Fibroblast of lung (primary cell): ENCODE measurements at regions not wholly inside any gene's neighbourhood (a gene's known extent, or its start where the extent isn't known, plus 50 kb on each side); places are given as distances from the start of the nearest gene placed in this dataset.

Experiments
- DNase-seq, 2 donors: peaks; one replicate each; pipeline versions ENCODE4 v3.0.0 to v3.0.0-alpha.2; 2010; ENCODE audit warnings: low read depth in 2 of 2
- H2AFZ ChIP-seq: 2 replicates; pipeline ENCODE4 v1.5.1; 2012; ENCODE audit warnings: low read length, control low read depth, inconsistent platforms
- H3K27ac ChIP-seq: 2 replicates; pipeline ENCODE4 v1.5.1; 2011; ENCODE audit warnings: low read length, control low read depth; ENCODE audit not compliant: insufficient read depth
- H3K27me3 ChIP-seq: 2 replicates; pipeline ENCODE4 v1.5.1; 2011; ENCODE audit warnings: mild to moderate bottlenecking, low read length; ENCODE audit not compliant: control insufficient read depth, insufficient read depth
- H3K36me3 ChIP-seq: 2 replicates; pipeline ENCODE4 v1.5.1; 2011; ENCODE audit warnings: low read length; ENCODE audit not compliant: control insufficient read depth, insufficient read depth
- H3K4me1 ChIP-seq: 2 replicates; pipeline ENCODE4 v1.5.1; 2011; ENCODE audit warnings: low read length; ENCODE audit not compliant: control insufficient read depth, insufficient read depth; ENCODE audit errors: extremely low read depth
- H3K4me2 ChIP-seq: 2 replicates; pipeline ENCODE4 v1.5.1; 2011; ENCODE audit warnings: low read length, control low read depth; ENCODE audit not compliant: insufficient read depth; ENCODE audit errors: extremely low read depth
- H3K4me3 ChIP-seq, 4 experiments: fragments of 200-600 bp in 1 of 4; sonication (generic) in 1 of 4; replicated peaks in 1 of 4; 2 replicates each; pipeline ENCODE4 v1.5.1; 2011 to 2016; ENCODE audit warnings: low read length in 4 of 4, low read depth in 3 of 4, mild to moderate bottlenecking in 3 of 4, control low read depth in 2 of 4, inconsistent platforms in 1 of 4, mixed read lengths in 1 of 4; ENCODE audit not compliant: insufficient read depth in 1 of 4; ENCODE audit errors: control extremely low read depth in 1 of 4
- H3K79me2 ChIP-seq: 2 replicates; pipeline ENCODE4 v1.5.1; 2012; ENCODE audit warnings: mild to moderate bottlenecking, low read length, inconsistent platforms; ENCODE audit not compliant: control insufficient read depth, insufficient read depth
- H3K9ac ChIP-seq: 2 replicates; pipeline ENCODE4 v1.5.1; 2011; ENCODE audit warnings: mild to moderate bottlenecking, low read length, control low read depth; ENCODE audit not compliant: insufficient read depth
- H3K9me3 ChIP-seq: 2 replicates; pipeline ENCODE4 v1.5.1; 2012; ENCODE audit warnings: low read depth, low read length; ENCODE audit not compliant: control insufficient read depth, insufficient read depth
- H4K20me1 ChIP-seq: 2 replicates; pipeline ENCODE4 v1.5.1; 2011; ENCODE audit warnings: low read length; ENCODE audit not compliant: control insufficient read depth, insufficient read depth; ENCODE audit errors: extremely low read depth
- EZH2 ChIP-seq: IDR thresholded peaks from 2 replicates; pipeline ENCODE4 v1.5.1; 2012; ENCODE audit warnings: low read length, control low read depth, mild to moderate bottlenecking; ENCODE audit errors: missing control alignments
- TF ChIP-seq, protein P1 (sequence below), 2 donors: IDR thresholded peaks in 1 of 2; conservative IDR thresholded peaks in 1 of 2; 1 replicate in 1 of 2; 2 replicates in 1 of 2; pipeline ENCODE4 v1.5.1; 2011 to 2012; ENCODE audit warnings: low read length in 2 of 2, control low read depth in 1 of 2, inconsistent platforms in 1 of 2, low read depth in 1 of 2, mild to moderate bottlenecking in 1 of 2

DNA sequence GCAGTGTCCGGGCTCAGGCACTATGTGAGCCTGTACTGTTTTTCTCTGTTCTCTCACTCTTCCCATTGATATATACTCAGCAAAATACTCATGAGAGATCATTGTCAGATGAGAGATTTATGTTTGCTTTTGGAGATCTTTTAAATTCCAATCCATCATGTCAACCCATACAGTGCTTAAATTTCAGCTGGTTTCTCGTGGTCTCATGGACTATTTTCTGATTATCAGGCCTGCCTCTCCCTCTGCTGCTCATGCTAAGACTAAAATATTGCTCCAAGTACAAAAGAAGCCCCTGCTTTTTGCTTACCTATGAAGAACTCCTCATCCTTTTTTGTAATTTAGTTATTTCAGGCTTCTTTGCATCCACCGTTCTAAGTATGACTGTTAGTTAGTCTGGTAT, 547.2 kb downstream of the KCNJ2 start:
- no peaks in the 10 kb centered on the region for H3K4me1 ChIP-seq
- no peak overlapping the region for H3K4me2 ChIP-seq
- H3K9me3 ChIP-seq, result no peaks in the 10 kb centered on the region
- no peaks in the 10 kb centered on the region for H3K27me3 ChIP-seq
- no peak overlapping the region for H3K9ac ChIP-seq
- H3K4me3 ChIP-seq, result no peak overlapping the region
- H2AFZ ChIP-seq, result no peak overlapping the region
- no peak overlapping the region for H3K27ac ChIP-seq
- no peak for TF ChIP-seq EZH2
- TF ChIP-seq, protein P1, sequence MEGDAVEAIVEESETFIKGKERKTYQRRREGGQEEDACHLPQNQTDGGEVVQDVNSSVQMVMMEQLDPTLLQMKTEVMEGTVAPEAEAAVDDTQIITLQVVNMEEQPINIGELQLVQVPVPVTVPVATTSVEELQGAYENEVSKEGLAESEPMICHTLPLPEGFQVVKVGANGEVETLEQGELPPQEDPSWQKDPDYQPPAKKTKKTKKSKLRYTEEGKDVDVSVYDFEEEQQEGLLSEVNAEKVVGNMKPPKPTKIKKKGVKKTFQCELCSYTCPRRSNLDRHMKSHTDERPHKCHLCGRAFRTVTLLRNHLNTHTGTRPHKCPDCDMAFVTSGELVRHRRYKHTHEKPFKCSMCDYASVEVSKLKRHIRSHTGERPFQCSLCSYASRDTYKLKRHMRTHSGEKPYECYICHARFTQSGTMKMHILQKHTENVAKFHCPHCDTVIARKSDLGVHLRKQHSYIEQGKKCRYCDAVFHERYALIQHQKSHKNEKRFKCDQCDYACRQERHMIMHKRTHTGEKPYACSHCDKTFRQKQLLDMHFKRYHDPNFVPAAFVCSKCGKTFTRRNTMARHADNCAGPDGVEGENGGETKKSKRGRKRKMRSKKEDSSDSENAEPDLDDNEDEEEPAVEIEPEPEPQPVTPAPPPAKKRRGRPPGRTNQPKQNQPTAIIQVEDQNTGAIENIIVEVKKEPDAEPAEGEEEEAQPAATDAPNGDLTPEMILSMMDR (conservative IDR thresholded peaks at IDR 0.05 in 1 of 2, IDR thresholded peaks at IDR 0.05 in 1 of 2; ENCODE audit: low read depth in 1 of 2, low read length in 2 of 2), result no peak
- DNase-seq, result no peak
- H4K20me1 ChIP-seq, result no peaks in the 10 kb centered on the region
- H3K36me3 ChIP-seq, result no peaks in the 10 kb centered on the region
- H3K79me2 ChIP-seq, result no peaks in the 10 kb centered on the region

DNA sequence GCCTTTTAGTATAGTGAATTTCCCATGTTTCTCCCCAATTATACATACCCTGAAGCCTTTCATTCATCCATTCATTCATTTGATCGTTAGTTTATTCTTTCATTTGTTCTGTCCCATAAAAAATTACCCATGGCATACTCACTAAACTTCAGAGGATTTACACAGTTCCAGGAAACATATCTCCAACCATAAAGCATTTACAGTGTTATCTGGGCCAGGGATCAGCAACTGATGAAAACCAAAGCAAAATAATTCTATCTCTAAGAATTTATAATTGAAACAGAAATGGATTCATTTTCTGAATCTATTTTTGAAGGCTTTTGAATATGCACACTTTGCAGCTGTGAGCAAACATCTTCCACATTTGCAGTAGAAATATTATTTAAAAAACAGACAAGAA, 547.7 kb downstream of the KCNJ2 start:
- H2AFZ ChIP-seq, result no peak overlapping the region
- no peaks in the 10 kb centered on the region for H3K36me3 ChIP-seq
- no peaks in the 10 kb centered on the region for H3K79me2 ChIP-seq
- TF ChIP-seq, protein P1 (conservative IDR thresholded peaks at IDR 0.05 in 1 of 2, IDR thresholded peaks at IDR 0.05 in 1 of 2; ENCODE audit: low read depth in 1 of 2, low read length in 2 of 2), result no peak
- no peak for TF ChIP-seq EZH2
- no peak overlapping the region for H3K27ac ChIP-seq
- no peak overlapping the region for H3K4me2 ChIP-seq
- H4K20me1 ChIP-seq, result no peaks in the 10 kb centered on the region
- no peaks in the 10 kb centered on the region for H3K9me3 ChIP-seq
- H3K4me3 ChIP-seq, result no peak overlapping the region
- H3K27me3 ChIP-seq, result no peaks in the 10 kb centered on the region
- H3K9ac ChIP-seq, result no peak overlapping the region
- DNase-seq, result no peak
- H3K4me1 ChIP-seq, result no peaks in the 10 kb centered on the region

DNA sequence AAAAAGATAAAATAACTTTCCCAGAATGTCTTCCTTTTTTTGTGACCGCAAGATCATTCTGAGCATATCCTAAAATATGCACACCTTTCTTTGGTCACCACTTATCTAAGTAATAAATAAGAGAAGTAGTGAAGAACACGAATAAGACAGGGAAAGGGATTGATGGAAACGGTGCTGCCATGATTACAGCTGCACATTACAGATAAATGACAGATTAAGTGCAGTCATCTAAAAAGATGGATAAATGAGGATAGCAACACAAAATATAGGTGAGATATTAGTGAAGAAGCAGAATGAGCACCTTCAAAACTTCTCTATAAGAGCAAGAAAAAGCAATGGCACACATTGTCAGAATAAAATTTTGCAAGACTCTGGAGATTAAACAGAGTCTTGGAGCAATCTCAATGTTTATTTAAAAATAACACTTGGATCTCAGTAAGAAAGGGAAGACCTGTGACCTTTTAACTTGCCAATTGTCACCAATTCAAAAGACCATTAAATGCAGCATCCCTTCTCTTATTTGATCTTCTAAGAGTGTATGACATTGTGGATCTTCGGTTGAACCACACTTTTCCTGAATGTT, 567.1 kb downstream of the KCNJ2 start:
- H2AFZ ChIP-seq, result no peak overlapping the region
- no peaks in the 10 kb centered on the region for H3K36me3 ChIP-seq
- no peak overlapping the region for H3K27ac ChIP-seq
- no peak overlapping the region for H3K4me3 ChIP-seq
- H3K9me3 ChIP-seq, result no peaks in the 10 kb centered on the region
- no peak overlapping the region for H3K4me2 ChIP-seq
- H3K79me2 ChIP-seq, result no peaks in the 10 kb centered on the region
- no peak for DNase-seq
- no peak for TF ChIP-seq EZH2
- TF ChIP-seq, protein P1 (conservative IDR thresholded peaks at IDR 0.05 in 1 of 2, IDR thresholded peaks at IDR 0.05 in 1 of 2; ENCODE audit: low read depth in 1 of 2, low read length in 2 of 2), result no peak
- H3K27me3 ChIP-seq, result no peaks in the 10 kb centered on the region
- H3K4me1 ChIP-seq, result no peaks in the 10 kb centered on the region
- H3K9ac ChIP-seq, result no peak overlapping the region
- no peaks in the 10 kb centered on the region for H4K20me1 ChIP-seq
